OCI-LY3 (cell line): ENCODE measurements at regions not wholly inside any gene's neighbourhood (a gene's known extent, or its start where the extent isn't known, plus 50 kb on each side); places are given as distances from the start of the nearest gene placed in this dataset.

Experiments used
- H2AFZ ChIP-seq: fragments of 200-600, 300-600 bp; shearing (Covaris generic); 2 replicates; pipeline ENCODE4 v1.6.0; 2014; ENCODE audit warnings: antibody characterized with exemption, low read depth, low read length
- H3K27ac ChIP-seq: fragments of 200-600, 300-600 bp; sonication (generic); 2 replicates; pipeline ENCODE4 v1.5.1; 2014; ENCODE audit warnings: mild to moderate bottlenecking, low read length, moderate library complexity, mixed read lengths
- H3K27me3 ChIP-seq: fragments of 200-600, 300-600 bp; sonication (generic); 2 replicates; pipeline ENCODE4 v1.6.1; 2014; ENCODE audit warnings: low read depth, low read length, mixed read lengths
- H3K36me3 ChIP-seq: fragments of 200-600, 300-600 bp; sonication (generic); replicated peaks from 2 replicates; pipeline ENCODE3; 2014; ENCODE audit warnings: low read depth, low read length, mixed read lengths
- H3K4me1 ChIP-seq: fragments of 300-600, 200-600 bp; sonication (generic); 2 replicates; pipeline ENCODE4 v1.6.1; 2014; ENCODE audit warnings: low read length, mixed read lengths
- H3K4me2 ChIP-seq: fragments of 200-600, 300-600 bp; sonication (generic); 2 replicates; pipeline ENCODE4 v1.6.1; 2014; ENCODE audit warnings: low read length, mixed read lengths
- H3K4me3 ChIP-seq: fragments of 300-600, 200-600 bp; sonication (generic); 2 replicates; pipeline ENCODE4 v1.5.1; 2014; ENCODE audit warnings: antibody characterized with exemption, mild to moderate bottlenecking, low read length, moderate library complexity
- H3K79me2 ChIP-seq: fragments of 300-600, 200-600 bp; shearing (Covaris generic); 2 replicates; pipeline ENCODE4 v1.6.1; 2014; ENCODE audit warnings: mild to moderate bottlenecking, low read length, mixed read lengths
- H3K9ac ChIP-seq: fragments of 300-600, 200-600 bp; shearing (Covaris generic); 2 replicates; pipeline ENCODE4 v1.6.0; 2014; ENCODE audit warnings: mild to moderate bottlenecking, low read length, moderate library complexity
- H3K9me3 ChIP-seq: fragments of 200-600, 300-600 bp; shearing (Covaris generic); 2 replicates; pipeline ENCODE4 v1.6.1; 2014; ENCODE audit warnings: low read length, mixed read lengths; ENCODE audit not compliant: insufficient read depth
- H4K20me1 ChIP-seq: fragments of 200-600, 300-600 bp; sonication (generic); 2 replicates; pipeline ENCODE4 v1.6.1; 2016; ENCODE audit warnings: low read length, mixed read lengths; ENCODE audit not compliant: insufficient read depth
- EZH2phosphoT487 ChIP-seq: fragments of 200-600 bp; shearing (Covaris generic); IDR thresholded peaks from 2 replicates; pipeline ENCODE4 v1.6.1; 2018; ENCODE audit warnings: antibody characterized with exemption, mixed run types, low read depth
- TF ChIP-seq, protein P1 (sequence below): fragments of 200-600, 300-600 bp; sonication (generic); IDR thresholded peaks from 2 replicates; pipeline ENCODE4 v1.5.1; 2014; ENCODE audit warnings: antibody characterized with exemption, low read length, low read depth

DNA sequence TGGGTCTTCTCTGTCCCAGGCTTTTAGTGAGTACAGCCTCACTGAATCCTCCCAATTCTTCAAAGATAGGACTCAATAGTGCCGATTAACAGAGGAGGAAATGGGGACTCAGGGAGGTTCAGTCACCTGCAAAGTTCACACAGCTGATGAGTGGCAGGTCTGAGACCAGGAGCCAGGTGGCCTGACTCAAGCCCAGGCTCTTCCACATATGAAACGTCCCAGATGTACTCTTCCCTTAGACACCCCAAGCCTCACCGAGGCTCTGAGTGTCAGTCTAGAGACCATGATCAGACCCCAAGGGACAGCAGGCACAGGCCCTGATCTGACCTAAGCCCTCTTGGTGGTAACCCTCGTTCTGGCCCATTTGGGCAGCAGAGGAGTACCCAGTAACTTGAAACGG lies 115.2 kb downstream of the INHBB start:
- Histone ChIP-seq H3K27ac (no peak overlapping the region), H2AFZ (no peak overlapping the region), H3K4me1 (no peaks in the 10 kb centered on the region), H3K36me3 (no peaks in the 10 kb centered on the region), H3K4me3 (no peak overlapping the region), H4K20me1 (no peaks in the 10 kb centered on the region), H3K27me3 (no peaks in the 10 kb centered on the region; the same call in 1 of the 2 replicates), H3K4me2 (no peak overlapping the region), H3K9me3 (0 out of 2 replicates have a peak, but pooled peaks cover 6% of the 10 kb centered on the region), H3K79me2 (no peaks in the 10 kb centered on the region), H3K9ac (no peak overlapping the region)
- TF ChIP-seq, protein P1, sequence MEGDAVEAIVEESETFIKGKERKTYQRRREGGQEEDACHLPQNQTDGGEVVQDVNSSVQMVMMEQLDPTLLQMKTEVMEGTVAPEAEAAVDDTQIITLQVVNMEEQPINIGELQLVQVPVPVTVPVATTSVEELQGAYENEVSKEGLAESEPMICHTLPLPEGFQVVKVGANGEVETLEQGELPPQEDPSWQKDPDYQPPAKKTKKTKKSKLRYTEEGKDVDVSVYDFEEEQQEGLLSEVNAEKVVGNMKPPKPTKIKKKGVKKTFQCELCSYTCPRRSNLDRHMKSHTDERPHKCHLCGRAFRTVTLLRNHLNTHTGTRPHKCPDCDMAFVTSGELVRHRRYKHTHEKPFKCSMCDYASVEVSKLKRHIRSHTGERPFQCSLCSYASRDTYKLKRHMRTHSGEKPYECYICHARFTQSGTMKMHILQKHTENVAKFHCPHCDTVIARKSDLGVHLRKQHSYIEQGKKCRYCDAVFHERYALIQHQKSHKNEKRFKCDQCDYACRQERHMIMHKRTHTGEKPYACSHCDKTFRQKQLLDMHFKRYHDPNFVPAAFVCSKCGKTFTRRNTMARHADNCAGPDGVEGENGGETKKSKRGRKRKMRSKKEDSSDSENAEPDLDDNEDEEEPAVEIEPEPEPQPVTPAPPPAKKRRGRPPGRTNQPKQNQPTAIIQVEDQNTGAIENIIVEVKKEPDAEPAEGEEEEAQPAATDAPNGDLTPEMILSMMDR = no peak
- no peak for TF ChIP-seq EZH2phosphoT487

DNA sequence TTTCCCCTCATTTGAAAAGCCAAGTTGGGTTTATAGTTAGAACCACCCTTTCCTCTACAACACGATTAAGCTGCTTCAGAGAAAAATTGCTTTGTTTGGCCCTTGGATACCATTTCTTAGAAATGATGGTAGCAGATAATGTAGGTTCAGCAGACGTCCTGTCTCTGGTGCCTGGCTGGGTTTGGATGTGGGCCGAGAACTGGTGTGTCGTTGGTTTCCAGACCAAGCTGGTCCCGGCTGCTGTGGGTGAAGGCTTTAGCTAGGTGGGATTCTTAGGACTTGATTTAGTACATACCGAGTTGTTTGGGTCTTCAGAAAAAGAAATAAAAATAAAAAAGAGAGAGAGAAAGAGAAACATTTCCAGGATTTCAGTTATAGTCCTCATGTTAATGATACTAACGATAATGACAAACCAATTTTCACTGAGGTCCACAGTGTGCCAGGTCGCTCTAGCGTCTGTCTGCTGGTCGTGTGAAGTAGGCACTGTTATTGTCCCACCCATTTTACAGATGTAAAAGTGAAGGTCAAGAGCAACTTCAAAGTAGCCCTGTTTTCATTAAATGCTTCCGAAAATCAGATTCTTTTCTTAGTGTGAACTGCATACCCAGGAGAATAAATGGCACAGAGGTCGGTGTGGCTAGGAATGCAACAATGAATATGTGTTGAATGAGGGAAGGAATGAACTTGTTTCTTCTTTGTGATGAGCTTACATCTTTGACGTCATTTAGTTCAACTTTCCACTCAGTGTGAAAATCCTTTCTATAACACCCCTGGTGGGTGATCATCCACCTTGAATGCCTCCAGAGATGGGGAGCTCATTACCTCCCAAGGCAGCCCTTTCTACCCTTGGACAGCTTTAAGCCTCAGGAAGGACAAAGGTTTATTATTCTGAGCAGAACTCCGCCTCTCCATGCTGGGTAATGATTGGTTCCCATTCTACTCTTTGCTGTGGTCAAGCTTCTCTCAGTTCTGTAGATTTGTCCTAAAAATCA lies 115.9 kb downstream of the INHBB start:
- no peaks in the 10 kb centered on the region; the same call in 1 of the 2 replicates for H3K27me3 ChIP-seq
- H3K4me1 ChIP-seq = no peaks in the 10 kb centered on the region
- H3K9me3 ChIP-seq = 0 out of 2 replicates have a peak, but pooled peaks cover 6% of the 10 kb centered on the region
- no peaks in the 10 kb centered on the region for H3K36me3 ChIP-seq
- H3K4me3 ChIP-seq = no peak overlapping the region
- no peaks in the 10 kb centered on the region for H3K79me2 ChIP-seq
- H3K27ac ChIP-seq = no peak overlapping the region
- H4K20me1 ChIP-seq = no peaks in the 10 kb centered on the region
- no peak overlapping the region for H3K4me2 ChIP-seq
- H2AFZ ChIP-seq = no peak overlapping the region
- no peak overlapping the region for H3K9ac ChIP-seq
- TF ChIP-seq, protein P1 = no peak
- no peak for TF ChIP-seq EZH2phosphoT487

DNA sequence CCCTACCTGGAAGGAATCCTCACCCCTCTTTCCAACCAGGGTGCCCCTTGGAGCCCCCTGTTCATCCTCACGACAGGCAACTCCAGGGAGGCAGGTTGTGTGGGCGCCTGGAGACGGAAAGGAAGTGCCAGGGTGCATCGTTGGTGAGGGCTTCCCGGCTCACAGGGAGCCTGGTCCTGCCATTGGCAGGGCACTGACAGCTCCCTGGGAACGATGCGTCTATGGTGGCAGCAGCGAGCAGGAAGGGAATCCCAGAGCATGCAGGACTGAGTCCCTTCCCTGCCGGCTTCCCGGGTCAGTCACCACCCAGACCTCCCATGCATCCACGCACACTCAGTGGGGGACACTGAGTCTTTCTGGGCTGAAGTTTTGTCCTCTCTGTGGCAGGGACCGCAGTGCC lies 117.6 kb downstream of the INHBB start:
- H3K9ac ChIP-seq = no peak overlapping the region
- no peak overlapping the region for H2AFZ ChIP-seq
- H3K27ac ChIP-seq = no peak overlapping the region
- H3K4me2 ChIP-seq = no peak overlapping the region
- H3K27me3 ChIP-seq = no peaks in the 10 kb centered on the region; the same call in 1 of the 2 replicates
- no peaks in the 10 kb centered on the region for H3K79me2 ChIP-seq
- no peaks in the 10 kb centered on the region for H3K36me3 ChIP-seq
- H4K20me1 ChIP-seq = no peaks in the 10 kb centered on the region
- TF ChIP-seq, protein P1 = no peak
- TF ChIP-seq EZH2phosphoT487 = no peak
- H3K4me3 ChIP-seq = no peak overlapping the region
- no peaks in the 10 kb centered on the region for H3K4me1 ChIP-seq
- no peaks in the 10 kb centered on the region for H3K9me3 ChIP-seq

DNA sequence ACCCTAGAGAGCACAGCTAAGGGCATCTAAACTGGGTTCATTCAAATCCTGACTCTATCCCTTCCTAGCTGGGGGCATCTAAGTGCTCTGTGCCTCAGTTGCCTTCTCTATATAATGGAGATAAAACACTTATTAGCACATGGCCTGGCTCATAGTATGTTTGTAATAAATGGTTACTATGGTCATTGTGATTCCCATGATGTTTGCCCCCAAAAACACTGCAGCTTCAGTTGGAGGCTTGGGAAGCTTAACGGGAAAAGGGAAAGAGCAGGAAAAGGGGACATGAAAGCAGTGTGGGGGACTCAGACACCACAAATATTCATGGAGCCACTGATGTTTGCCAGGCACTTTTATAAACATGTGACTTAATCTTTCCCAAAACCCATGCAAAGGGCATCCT lies 118.1 kb downstream of the INHBB start:
- H2AFZ ChIP-seq = no peak overlapping the region
- no peak for TF ChIP-seq EZH2phosphoT487
- TF ChIP-seq, protein P1 = no peak

More for the DNA sequence above, 118.1 kb downstream of the INHBB start:
- H3K4me3 ChIP-seq = no peak overlapping the region
- H4K20me1 ChIP-seq = no peaks in the 10 kb centered on the region
- no peak overlapping the region for H3K4me2 ChIP-seq
- no peaks in the 10 kb centered on the region for H3K79me2 ChIP-seq
- H3K27ac ChIP-seq = no peak overlapping the region
- H3K9me3 ChIP-seq = no peaks in the 10 kb centered on the region
- no peak overlapping the region for H3K9ac ChIP-seq
- no peaks in the 10 kb centered on the region; the same call in 1 of the 2 replicates for H3K27me3 ChIP-seq
- H3K36me3 ChIP-seq = no peaks in the 10 kb centered on the region
- H3K4me1 ChIP-seq = no peaks in the 10 kb centered on the region
